A549 (cell line): ENCODE measurements at regions not wholly inside any gene's neighbourhood (a gene's known extent, or its start where the extent isn't known, plus 50 kb on each side); places are given as distances from the start of the nearest gene placed in this dataset.

Experiments
- NR3C1 ChIP-seq: fragments of >200 bp; sonication (Bioruptor Twin); formaldehyde crosslinking; IDR thresholded peaks from 3 replicates; pipeline ENCODE4 v1.6.1; 2017
- ZC3H11A ChIP-seq: fragments of 450-650 bp; IDR thresholded peaks from 2 replicates; pipeline ENCODE4 v1.6.1; 2014; ENCODE audit warnings: antibody characterized with exemption, mild to moderate bottlenecking

- no peak for TF ChIP-seq NR3C1
- no peak for TF ChIP-seq ZC3H11A
These were observed 214.1 kb downstream of the AJAP1 start for GRCh38 chr1:4868521-4868920.
